D721Med (cell line): ENCODE measurements at regions not wholly inside any gene's neighbourhood (a gene's known extent, or its start where the extent isn't known, plus 50 kb on each side); places are given as distances from the start of the nearest gene placed in this dataset.
"Not testable (repeated sequence)": the region's sequence is repeated elsewhere in the genome, so short reads cannot be mapped to it uniquely, and the experiment has no call there.

Experiments
- DNase-seq: peaks from one replicate; pipeline ENCODE4 v3.0.0; 2011; ENCODE audit warnings: low spot score; ENCODE audit not compliant: insufficient read length
- FAIRE-seq: peaks from 2 replicates; lab custom pipeline; 2011; peaks lifted over from hg19 to GRCh38; lab: Jason Lieb, UNC
- CTCF ChIP-seq: IDR thresholded peaks from 2 replicates; pipeline ENCODE4 v1.5.1; 2012; ENCODE audit warnings: mild to moderate bottlenecking, control low read depth; ENCODE audit not compliant: insufficient read depth; ENCODE audit errors: missing control alignments

GRCh38 chr16:9154567-9155410 is 63.3 kb downstream of the HAPSTR1 start:
- no peak for TF ChIP-seq CTCF
- no peak for DNase-seq
- no peak for FAIRE-seq

GRCh38 chr16:9155871-9156270 is 64.4 kb downstream of the HAPSTR1 start:
- DNase-seq (no peak), FAIRE-seq (no peak)
- TF ChIP-seq CTCF = no peak

- TF ChIP-seq CTCF = peak; percentile 82
- FAIRE-seq (no peak), DNase-seq (peak; percentile 42)
Measured at GRCh38 chr16:9159839-9160550, 68.6 kb downstream of the HAPSTR1 start.

GRCh38 chr16:9160551-9160911 is 69.1 kb downstream of the HAPSTR1 start:
- no peak for FAIRE-seq

GRCh38 chr16:9165681-9166080 is 74.2 kb downstream of the HAPSTR1 start:
- DNase-seq = no peak
- no peak for TF ChIP-seq CTCF
- FAIRE-seq = no peak

More at GRCh38 chr16:9160551-9160911, 69.1 kb downstream of the HAPSTR1 start:
- no peak for TF ChIP-seq CTCF
- DNase-seq = no peak

- DNase-seq, FAIRE-seq: not testable (repeated sequence)
Measured at GRCh38 chr16:9166326-9166993, 75.0 kb downstream of the HAPSTR1 start.

GRCh38 chr16:9169094-9169493 is 77.7 kb downstream of the HAPSTR1 start:
- no peak for DNase-seq
- TF ChIP-seq CTCF = no peak
- no peak for FAIRE-seq
